GM20000 (cell line): ENCODE measurements at regions not wholly inside any gene's neighbourhood (a gene's known extent, or its start where the extent isn't known, plus 50 kb on each side); places are given as distances from the start of the nearest gene placed in this dataset.

Experiments used
- DNase-seq: peaks from one replicate; pipeline ENCODE4 v3.0.0; 2012; ENCODE audit warnings: low spot score
- TF ChIP-seq, protein P1 (sequence below): IDR thresholded peaks from 2 replicates; pipeline ENCODE4 v1.5.1; 2012; ENCODE audit warnings: mild to moderate bottlenecking, control low read depth; ENCODE audit errors: extremely low read depth, missing control alignments

DNA sequence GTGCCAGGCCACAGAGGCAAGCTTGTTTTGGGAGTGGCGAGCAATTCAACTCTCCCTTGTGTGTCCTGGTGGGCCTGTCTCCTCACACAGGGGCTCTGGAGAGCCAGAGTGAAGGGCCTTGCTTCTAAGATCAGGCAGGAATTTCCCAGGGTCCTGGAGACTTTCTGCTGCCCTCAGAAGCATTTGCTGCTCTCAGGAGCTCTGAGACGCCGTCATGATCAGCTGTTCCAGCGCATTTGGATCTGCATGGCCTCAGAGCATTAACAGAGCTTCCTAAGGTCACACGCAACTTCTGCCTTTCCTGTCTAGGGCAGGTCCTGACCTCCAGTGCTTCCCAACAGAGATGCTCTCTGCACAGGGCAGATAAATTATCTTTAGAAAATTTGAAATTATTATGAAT, 52.2 kb upstream of the C10orf90 start:
- no peak for DNase-seq
- TF ChIP-seq, protein P1, sequence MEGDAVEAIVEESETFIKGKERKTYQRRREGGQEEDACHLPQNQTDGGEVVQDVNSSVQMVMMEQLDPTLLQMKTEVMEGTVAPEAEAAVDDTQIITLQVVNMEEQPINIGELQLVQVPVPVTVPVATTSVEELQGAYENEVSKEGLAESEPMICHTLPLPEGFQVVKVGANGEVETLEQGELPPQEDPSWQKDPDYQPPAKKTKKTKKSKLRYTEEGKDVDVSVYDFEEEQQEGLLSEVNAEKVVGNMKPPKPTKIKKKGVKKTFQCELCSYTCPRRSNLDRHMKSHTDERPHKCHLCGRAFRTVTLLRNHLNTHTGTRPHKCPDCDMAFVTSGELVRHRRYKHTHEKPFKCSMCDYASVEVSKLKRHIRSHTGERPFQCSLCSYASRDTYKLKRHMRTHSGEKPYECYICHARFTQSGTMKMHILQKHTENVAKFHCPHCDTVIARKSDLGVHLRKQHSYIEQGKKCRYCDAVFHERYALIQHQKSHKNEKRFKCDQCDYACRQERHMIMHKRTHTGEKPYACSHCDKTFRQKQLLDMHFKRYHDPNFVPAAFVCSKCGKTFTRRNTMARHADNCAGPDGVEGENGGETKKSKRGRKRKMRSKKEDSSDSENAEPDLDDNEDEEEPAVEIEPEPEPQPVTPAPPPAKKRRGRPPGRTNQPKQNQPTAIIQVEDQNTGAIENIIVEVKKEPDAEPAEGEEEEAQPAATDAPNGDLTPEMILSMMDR = no peak

DNA sequence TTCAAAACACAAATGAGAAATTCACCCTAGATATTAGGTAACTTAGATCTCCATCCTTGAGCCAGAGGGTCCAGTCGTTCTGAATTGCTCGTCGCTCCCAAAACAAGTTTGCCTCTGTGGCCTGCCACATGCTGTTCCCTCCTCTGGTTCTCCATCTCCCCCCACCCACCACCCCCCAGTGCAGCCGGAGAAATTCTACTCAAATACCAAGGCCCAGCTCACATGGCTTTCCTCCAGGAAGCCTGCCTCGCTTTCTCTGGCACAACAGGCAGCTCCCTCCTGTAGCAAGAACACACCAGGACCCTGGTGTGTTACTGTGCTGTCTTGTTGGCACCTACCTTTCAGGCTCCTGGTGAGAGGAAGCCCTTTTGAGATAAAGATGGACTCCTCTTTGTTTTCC, 52.7 kb upstream of the C10orf90 start:
- TF ChIP-seq, protein P1 = no peak
- DNase-seq = no peak

DNA sequence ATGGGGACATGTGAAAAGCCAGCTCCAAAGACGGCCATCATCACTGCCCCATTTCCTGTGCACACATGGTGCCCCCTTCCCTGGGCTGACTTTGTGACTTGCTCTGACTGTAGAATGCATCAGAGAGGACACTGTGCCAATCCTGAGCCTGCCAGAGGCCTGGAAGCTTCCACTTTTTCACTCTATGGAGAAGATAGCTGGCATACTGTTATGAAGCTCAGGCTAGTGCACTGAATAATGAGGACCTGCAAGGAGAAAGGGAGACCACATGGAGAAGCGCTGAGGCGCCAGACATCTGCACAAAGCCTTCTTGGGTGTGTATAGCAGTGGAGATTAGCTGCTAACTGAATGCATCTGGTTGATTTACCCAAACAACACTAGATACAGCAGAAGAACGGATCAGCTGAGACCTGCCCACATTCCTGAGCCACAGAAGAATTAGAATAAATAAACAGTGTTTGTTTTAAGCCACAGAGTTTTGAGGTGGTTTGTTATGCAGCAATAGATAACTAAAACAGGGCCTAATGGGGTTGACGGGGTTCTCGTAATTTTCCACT, 58.9 kb upstream of the C10orf90 start:
- TF ChIP-seq, protein P1 = no peak
- DNase-seq = no peak

DNA sequence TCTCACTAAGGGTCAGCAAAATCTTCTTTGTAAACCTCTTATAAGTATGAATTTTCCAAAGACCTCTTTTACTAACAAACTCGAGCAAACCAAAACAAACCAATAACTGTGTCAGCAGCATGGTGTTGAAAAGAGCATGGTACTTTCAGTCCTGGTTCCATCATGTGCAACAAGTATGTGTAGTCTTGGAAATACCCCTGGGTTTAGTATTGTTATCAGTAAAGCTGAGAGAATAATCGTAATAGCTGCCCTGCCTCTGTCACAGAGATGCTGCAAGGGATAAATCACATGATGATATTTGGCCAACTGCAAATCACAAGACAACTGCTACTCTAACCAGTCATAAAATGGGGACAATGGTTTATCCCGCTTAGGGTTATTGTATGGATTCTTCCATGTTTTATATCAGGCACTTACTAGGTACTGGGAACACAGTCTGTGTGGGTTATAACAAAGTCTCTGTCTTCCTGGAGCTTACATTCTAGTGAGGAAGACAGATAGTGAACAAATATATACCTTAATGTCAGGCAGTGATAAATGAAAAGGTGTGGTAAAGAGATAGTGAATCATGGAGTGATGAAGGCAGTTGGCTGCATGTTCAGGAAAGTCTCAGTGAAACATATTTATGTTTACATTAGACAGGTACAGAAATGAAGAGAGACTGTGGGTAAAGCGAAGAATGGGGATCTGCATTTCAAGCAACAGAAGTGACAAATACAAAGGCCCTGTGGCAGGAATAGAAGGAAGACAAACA, 60.5 kb upstream of the C10orf90 start:
- no peak for DNase-seq
- TF ChIP-seq, protein P1 = no peak

DNA sequence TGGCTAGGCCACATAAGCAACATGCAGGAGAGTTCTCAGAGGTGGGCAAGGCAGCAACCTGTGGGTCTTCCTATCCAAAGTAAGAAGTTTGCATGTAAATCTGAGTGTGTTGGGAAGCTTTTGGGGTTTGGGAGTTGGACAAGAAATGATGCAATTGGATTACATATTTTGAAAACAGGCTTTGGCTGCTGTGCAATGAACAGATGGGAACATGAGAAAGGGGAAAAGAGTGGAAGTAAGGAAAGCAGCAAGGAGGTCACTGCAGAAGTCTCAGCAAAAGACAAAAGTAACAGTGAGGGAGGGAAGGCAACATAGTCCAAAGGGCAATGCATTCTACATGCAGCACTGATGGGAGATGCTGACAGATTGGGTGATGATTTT, 61.1 kb upstream of the C10orf90 start:
- DNase-seq = no peak

DNA sequence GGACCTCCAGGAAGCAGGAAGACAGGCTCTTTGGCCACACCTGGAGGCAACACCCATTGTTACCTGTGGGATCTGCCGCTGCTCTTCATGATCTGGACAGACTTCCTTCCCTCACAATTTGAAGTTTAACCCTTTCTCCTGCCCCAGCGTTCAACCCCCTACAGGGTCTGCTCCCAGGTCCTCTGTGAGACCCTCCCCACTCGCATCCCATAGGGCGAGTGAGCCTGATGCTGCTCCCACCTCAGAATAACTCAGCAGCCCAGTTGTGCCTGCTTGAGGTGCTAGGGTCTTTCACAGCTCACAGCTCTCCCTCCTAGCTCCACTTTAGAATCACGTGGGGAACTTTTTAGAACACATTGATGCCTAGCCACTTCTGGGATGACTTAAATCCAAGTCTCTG, 61.8 kb upstream of the C10orf90 start:
- no peak for DNase-seq
- TF ChIP-seq, protein P1 = no peak

More for the DNA sequence above, 61.1 kb upstream of the C10orf90 start:
- TF ChIP-seq, protein P1 = no peak

DNA sequence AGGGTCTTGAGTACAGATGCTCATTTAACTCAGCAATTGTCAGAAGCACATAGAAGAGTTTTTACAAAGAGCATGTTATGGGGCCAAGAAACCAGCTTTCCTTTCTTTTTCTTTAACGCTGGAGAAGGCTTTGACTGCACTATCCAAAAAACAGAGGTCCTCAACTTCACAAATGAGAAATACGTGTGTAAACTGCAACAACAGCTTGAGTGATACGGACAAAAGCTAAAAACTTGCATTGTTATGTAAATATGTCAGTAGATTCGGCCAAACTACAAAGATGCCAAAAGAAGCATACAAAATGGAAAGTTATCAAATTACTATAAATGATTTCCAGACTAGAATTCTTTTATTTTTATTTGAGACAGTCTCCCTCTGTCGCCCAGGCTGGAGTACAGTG, 62.4 kb upstream of the C10orf90 start:
- DNase-seq = no peak
- TF ChIP-seq, protein P1 = no peak
